ENCODE measurements at regions not wholly inside any gene's neighbourhood (a gene's known extent, or its start where the extent isn't known, plus 50 kb on each side); places are given as distances from the start of the nearest gene placed in this dataset.

GRCh38 chr5:88401686-88402085 lies 133.0 kb upstream of the TMEM161B start:
- Histone ChIP-seq H3K36me3 (ENCODE audit: insufficient read depth in 1 of 2, low read depth in 1 of 2) (no peaks in the 10 kb centered on the region), H3K27ac (no peak overlapping the region), H3K4me1 (peaks cover 3% of the 10 kb centered on the region), H3K9me3 (no peaks in the 10 kb centered on the region), H3K4me3 (no peak overlapping the region), H3K27me3 (ENCODE audit: insufficient read depth in 3 of 3, low read length in 2 of 3) (no peaks in the 10 kb centered on the region)
- DNase-seq (no peak), ATAC-seq (no peak)
- intact Hi-C loops (cut with DNase I): no loop called here
- WGBS, 3 donors: 58 to 69% (median 66%) methylated on average over 4 of the region's 4 CpGs
- no peak for TF ChIP-seq CTCF (IDR thresholded peaks at IDR 0.05)

GRCh38 chr5:88401228-88401627 lies 132.6 kb upstream of the TMEM161B start:
- no peak for TF ChIP-seq CTCF (IDR thresholded peaks at IDR 0.05)
- no peak for DNase-seq
- intact Hi-C loops (cut with DNase I): no loop called here
- Histone ChIP-seq H3K27ac (no peak overlapping the region), H3K36me3 (ENCODE audit: insufficient read depth in 1 of 2, low read depth in 1 of 2) (no peaks in the 10 kb centered on the region), H3K9me3 (no peaks in the 10 kb centered on the region), H3K4me1 (peaks cover 3% of the 10 kb centered on the region), H3K27me3 (ENCODE audit: insufficient read depth in 3 of 3, low read length in 2 of 3) (no peaks in the 10 kb centered on the region), H3K4me3 (no peak overlapping the region)
- no peak for ATAC-seq

GRCh38 chr5:88399561-88399960 lies 130.9 kb upstream of the TMEM161B start:
- intact Hi-C loops (cut with DNase I): no loop called here
- no peak for TF ChIP-seq CTCF (IDR thresholded peaks at IDR 0.05)
- Histone ChIP-seq H3K4me3 (no peak overlapping the region), H3K27ac (no peak overlapping the region), H3K9me3 (no peaks in the 10 kb centered on the region), H3K27me3 (ENCODE audit: insufficient read depth in 3 of 3, low read length in 2 of 3) (no peaks in the 10 kb centered on the region), H3K36me3 (ENCODE audit: insufficient read depth in 1 of 2, low read depth in 1 of 2) (no peaks in the 10 kb centered on the region), H3K4me1 (no peaks in the 10 kb centered on the region)
- WGBS, 3 donors: 63 to 75% (median 72%) methylated on average over 2 of the region's 2 CpGs
- ATAC-seq (no peak), DNase-seq (no peak)

GRCh38 chr5:88398316-88398715 lies 129.7 kb upstream of the TMEM161B start:
- intact Hi-C loops (cut with DNase I): no loop called here
- WGBS, 3 donors: 62 to 66% (median 65%) methylated on average over 4 of the region's 4 CpGs
- H3K27me3 ChIP-seq (ENCODE audit: insufficient read depth in 3 of 3, low read length in 2 of 3): no peaks in the 10 kb centered on the region
- no peak for DNase-seq
- no peak for ATAC-seq
- H3K36me3 ChIP-seq (ENCODE audit: insufficient read depth in 1 of 2, low read depth in 1 of 2): no peaks in the 10 kb centered on the region
- H3K4me3 ChIP-seq: no peak overlapping the region
- H3K27ac ChIP-seq: no peak overlapping the region
- H3K4me1 ChIP-seq: no peaks in the 10 kb centered on the region
- TF ChIP-seq CTCF (IDR thresholded peaks at IDR 0.05): no peak
- no peaks in the 10 kb centered on the region for H3K9me3 ChIP-seq

GRCh38 chr5:88396751-88397281 lies 128.2 kb upstream of the TMEM161B start:
- no peaks in the 10 kb centered on the region for H3K36me3 ChIP-seq (ENCODE audit: insufficient read depth in 1 of 2, low read depth in 1 of 2)
- intact Hi-C loops (cut with DNase I): no loop called here
- H3K4me1 ChIP-seq: no peaks in the 10 kb centered on the region
- H3K27ac ChIP-seq: no peak overlapping the region
- H3K9me3 ChIP-seq: no peaks in the 10 kb centered on the region
- 72 to 76% (median 75%) methylated on average over 7 of the region's 7 CpGs for WGBS, 3 donors
- no peak overlapping the region for H3K4me3 ChIP-seq
- no peak for TF ChIP-seq CTCF (IDR thresholded peaks at IDR 0.05)
- H3K27me3 ChIP-seq (ENCODE audit: insufficient read depth in 3 of 3, low read length in 2 of 3): no peaks in the 10 kb centered on the region
- ATAC-seq (no peak), DNase-seq (no peak)
